B cell (primary cell): ENCODE measurements at regions not wholly inside any gene's neighbourhood (a gene's known extent, or its start where the extent isn't known, plus 50 kb on each side); places are given as distances from the start of the nearest gene placed in this dataset.

Source experiments
- ATAC-seq: fragments of 200-7000 bp; cut with Tn5 transposase; one replicate; pipeline ENCODE4 v1.10.0; 2021; ENCODE audit warnings: low read depth, mild to moderate bottlenecking, moderate number of reproducible peaks, moderate library complexity
- CTCF ChIA-PET: fragments of 350-600 bp; sonication (Branson Sonifier 250); formaldehyde crosslinking; loops from one replicate; lab custom pipeline; 2021; ENCODE audit warnings: antibody characterized with exemption, inconsistent platforms; lab: Charles Lee
- POLR2A ChIA-PET: fragments of 350-600 bp; sonication (Branson Sonifier 250); formaldehyde crosslinking; loops from one replicate; lab custom pipeline; 2021; ENCODE audit warnings: antibody characterized with exemption; lab: Charles Lee
- DNase-seq: peaks from one replicate; pipeline ENCODE4 v3.0.0; 2013
- H2AFZ ChIP-seq: 2 replicates; pipeline ENCODE4 v1.6.1; 2012; ENCODE audit warnings: mild to moderate bottlenecking, low read depth, low read length; ENCODE audit not compliant: insufficient read depth, poor library complexity, severe bottlenecking
- H3K27ac ChIP-seq, 2 donors: 1 replicate in 1 of 2; 2 replicates in 1 of 2; pipeline ENCODE4 v1.5.1; 2012 to 2013; ENCODE audit warnings: low read length in 2 of 2, mild to moderate bottlenecking in 2 of 2, moderate library complexity in 1 of 2
- H3K27me3 ChIP-seq, 4 experiments: fragments of 200-600 bp in 1 of 4; sonication (generic) in 1 of 4; replicated peaks in 1 of 4; 1 replicate in 2 of 4; 2 replicates in 2 of 4; pipeline versions ENCODE4 v1.6.1 to v1.7.0; 2013 to 2016; ENCODE audit warnings: low read length in 3 of 4, mild to moderate bottlenecking in 2 of 4, mixed read lengths in 1 of 4, moderate library complexity in 1 of 4; ENCODE audit not compliant: insufficient read depth in 4 of 4, control insufficient read depth in 3 of 4; ENCODE audit errors: control extremely low read depth in 1 of 4
- H3K36me3 ChIP-seq, 2 experiments: replicated peaks in 1 of 2; 1 replicate in 1 of 2; 2 replicates in 1 of 2; pipeline versions ENCODE4 v1.6.1 to v1.7.1; 2013; ENCODE audit warnings: low read length in 1 of 2; ENCODE audit not compliant: insufficient read depth in 2 of 2, control insufficient read depth in 1 of 2; ENCODE audit errors: control extremely low read depth in 1 of 2, extremely low read depth in 1 of 2
- H3K4me1 ChIP-seq, 2 donors: fragments of 200-600 bp in 1 of 2; sonication (generic) in 1 of 2; 1 replicate in 1 of 2; 2 replicates in 1 of 2; pipeline versions ENCODE4 v1.5.1 to v1.6.1; 2013 to 2017; ENCODE audit warnings: low read length in 2 of 2; ENCODE audit not compliant: control insufficient read depth in 2 of 2, insufficient read depth in 2 of 2
- H3K4me2 ChIP-seq: replicated peaks from 2 replicates; pipeline ENCODE3; 2012; ENCODE audit warnings: mild to moderate bottlenecking, low read depth, low read length; ENCODE audit not compliant: poor library complexity, severe bottlenecking
- H3K4me3 ChIP-seq, 5 experiments: fragments of 200-600 bp in 1 of 5; sonication (generic) in 1 of 5; 1 replicate in 3 of 5; 2 replicates in 2 of 5; pipeline versions ENCODE4 v1.5.1 to v1.7.0; 2011 to 2016; ENCODE audit warnings: low read length in 4 of 5, mild to moderate bottlenecking in 4 of 5, low read depth in 2 of 5, control low read depth in 1 of 5, moderate library complexity in 1 of 5; ENCODE audit not compliant: insufficient read depth in 1 of 5; ENCODE audit errors: control extremely low read depth in 1 of 5, extremely low read depth in 1 of 5
- H3K79me2 ChIP-seq: fragments of 200-600 bp; sonication (generic); one replicate; pipeline ENCODE4 v1.6.0; 2016; ENCODE audit warnings: low read length; ENCODE audit not compliant: control insufficient read depth, insufficient read depth
- H3K9ac ChIP-seq: fragments of 200-600 bp; sonication (generic); 2 replicates; pipeline ENCODE4 v1.6.1; 2017; ENCODE audit warnings: mild to moderate bottlenecking, low read length, moderate library complexity
- H3K9me3 ChIP-seq, 3 donors: one replicate each; pipeline versions ENCODE4 v1.6.1 to v1.7.1; 2013; ENCODE audit warnings: low read length in 2 of 3; ENCODE audit not compliant: control insufficient read depth in 2 of 3, insufficient read depth in 1 of 3; ENCODE audit errors: control extremely low read depth in 1 of 3
- H4K20me1 ChIP-seq: 2 replicates; pipeline ENCODE4 v1.6.0; 2012; ENCODE audit warnings: mild to moderate bottlenecking, low read length; ENCODE audit not compliant: insufficient read depth, control insufficient read depth, poor library complexity, severe bottlenecking
- H3K27ac Mint-ChIP-seq: one replicate; pipeline ENCODE4 v1.8.0; 2021; ENCODE audit warnings: mixed read lengths
- H3K27me3 Mint-ChIP-seq: one replicate; pipeline ENCODE4 v1.8.0; 2021; ENCODE audit warnings: mixed read lengths
- H3K4me1 Mint-ChIP-seq: one replicate; pipeline ENCODE4 v1.8.0; 2021; ENCODE audit warnings: mixed read lengths
- H3K4me3 Mint-ChIP-seq: one replicate; pipeline ENCODE4 v1.8.0; 2021; ENCODE audit warnings: mixed read lengths
- H3K9me3 Mint-ChIP-seq: one replicate; pipeline ENCODE4 v1.8.0; 2022; ENCODE audit warnings: mixed read lengths; ENCODE audit not compliant: insufficient read depth
- CTCF ChIP-seq: fragments of 200-600 bp; IDR thresholded peaks from one replicate; pipeline ENCODE4 v1.8.0; 2022; ENCODE audit warnings: antibody characterized with exemption, mild to moderate bottlenecking
- EZH2 ChIP-seq: IDR thresholded peaks from 2 replicates; pipeline ENCODE4 v1.6.1; 2012; ENCODE audit warnings: borderline replicate concordance, low read depth, mild to moderate bottlenecking, moderate library complexity, low read length; ENCODE audit not compliant: insufficient read depth, poor library complexity, severe bottlenecking
- WGBS: methylation state at CpG from one replicate; pipeline ENCODE4 v1.1.5; 2013; ENCODE audit warnings: missing lambda C conversion rate; ENCODE audit not compliant: insufficient coverage; 5-methylcytosine and 5-hydroxymethylcytosine counted together
- intact Hi-C: fragments of 100-400 bp; cut with micrococcal nuclease; formaldehyde crosslinking; loops from one replicate; pipeline ENCODE4 v1.10.0; 2022

GRCh38 chr3:83946049-83946448, 1012.7 kb upstream of the CADM2 start:
- no peaks in the 10 kb centered on the region for H3K27me3 Mint-ChIP-seq

GRCh38 chr3:83946554-83946953, 1012.2 kb upstream of the CADM2 start:
- ChIA-PET POLR2A (no interaction called here), CTCF (no interaction called here)
- no peak for DNase-seq
- Histone ChIP-seq H3K4me1 (no peaks in the 10 kb centered on the region), H3K4me3 (no peak overlapping the region), H3K9ac (no peak overlapping the region), H3K27me3 (no peaks in the 10 kb centered on the region), H2AFZ (no peak overlapping the region), H4K20me1 (no peaks in the 10 kb centered on the region), H3K27ac (no peak overlapping the region), H3K36me3 (no peaks in the 10 kb centered on the region), H3K9me3 (peaks cover 0 to 2% (median 0%) of the 10 kb centered on the region in 3 donors), H3K79me2 (no peaks in the 10 kb centered on the region), H3K4me2 (no peak overlapping the region)
- Mint-ChIP-seq H3K27ac (no peak overlapping the region), H3K9me3 (no peaks in the 10 kb centered on the region), H3K27me3 (no peaks in the 10 kb centered on the region), H3K4me1 (no peaks in the 10 kb centered on the region), H3K4me3 (no peak overlapping the region)
- WGBS: 80% methylated on average over 1 of the region's 4 CpGs
- no peak for TF ChIP-seq CTCF
- no peak for TF ChIP-seq EZH2
- no peak for ATAC-seq
- intact Hi-C loops: no loop called here

More at GRCh38 chr3:83946049-83946448, 1012.7 kb upstream of the CADM2 start:
- Mint-ChIP-seq H3K9me3 (no peaks in the 10 kb centered on the region), H3K4me3 (no peak overlapping the region), H3K27ac (no peak overlapping the region), H3K4me1 (no peaks in the 10 kb centered on the region)
- TF ChIP-seq CTCF (no peak), EZH2 (no peak)
- CTCF ChIA-PET: no interaction called here
- no peak overlapping the region for H3K4me2 ChIP-seq
- intact Hi-C loops: no loop called here
- no peaks in the 10 kb centered on the region for H3K36me3 ChIP-seq
- H3K9me3 ChIP-seq: peaks cover 0 to 2% (median 0%) of the 10 kb centered on the region in 3 donors
- no peaks in the 10 kb centered on the region for H4K20me1 ChIP-seq
- no peaks in the 10 kb centered on the region for H3K27me3 ChIP-seq
- H3K4me1 ChIP-seq: no peaks in the 10 kb centered on the region
- H3K79me2 ChIP-seq: no peaks in the 10 kb centered on the region
- DNase-seq (no peak), ATAC-seq (no peak)
- H3K4me3 ChIP-seq: no peak overlapping the region
- POLR2A ChIA-PET: no interaction called here
- H2AFZ ChIP-seq: no peak overlapping the region
- H3K27ac ChIP-seq: no peak overlapping the region
- H3K9ac ChIP-seq: no peak overlapping the region
